LNCAP (cell line): ENCODE measurements at regions not wholly inside any gene's neighbourhood (a gene's known extent, or its start where the extent isn't known, plus 50 kb on each side); places are given as distances from the start of the nearest gene placed in this dataset.

ENCODE experiments used
- CTCF ChIP-seq: fragments of 450-650 bp; IDR thresholded peaks from 2 replicates; pipeline ENCODE4 v1.5.1; 2017; ENCODE audit warnings: mild to moderate bottlenecking

- no peak for TF ChIP-seq CTCF
These were observed 297.8 kb upstream of the DACH1 start for GRCh38 chr13:72164811-72165210.

DNA sequence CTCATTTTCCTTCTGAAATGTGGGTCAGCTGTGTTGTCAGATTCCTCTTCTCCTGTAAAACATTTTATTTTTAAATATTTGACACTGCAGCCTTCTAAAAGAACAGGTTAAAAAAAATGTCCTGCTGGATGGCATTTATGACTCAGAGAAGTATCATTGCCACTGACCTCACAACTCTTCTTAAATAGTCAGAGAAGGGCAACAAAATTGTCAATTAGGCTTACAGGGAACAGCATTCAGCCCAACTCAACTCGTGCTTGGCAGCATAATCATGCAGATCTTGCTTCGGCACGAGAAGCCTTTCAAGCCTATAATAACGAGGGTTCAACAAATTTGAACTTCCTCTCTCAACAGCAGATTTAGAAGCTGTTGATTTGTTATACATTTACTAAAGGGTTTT, 296.7 kb upstream of the DACH1 start:
- TF ChIP-seq CTCF: no peak

GRCh38 chr13:72160977-72161376, 294.0 kb upstream of the DACH1 start:
- no peak for TF ChIP-seq CTCF

DNA sequence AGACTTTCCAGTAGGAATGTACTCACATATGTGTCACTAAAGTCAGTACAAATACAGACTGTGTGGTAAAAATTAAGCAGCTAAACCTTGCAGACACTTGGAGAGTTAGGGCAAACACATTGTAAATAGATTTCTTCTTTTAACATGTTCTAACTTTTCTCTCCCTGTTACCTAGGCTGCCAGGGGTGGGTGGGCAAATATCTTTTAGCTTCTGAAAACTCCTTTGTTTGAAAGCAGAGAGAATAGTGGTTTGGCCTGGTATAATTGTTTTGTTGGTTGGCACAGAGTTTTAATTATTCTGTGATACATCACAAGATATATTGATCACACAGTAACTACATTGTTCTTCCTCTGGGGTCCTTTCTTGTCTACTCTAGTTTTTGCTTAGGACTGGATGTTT, 289.8 kb upstream of the DACH1 start:
- TF ChIP-seq CTCF: no peak

- TF ChIP-seq CTCF: no peak
These were observed 286.3 kb upstream of the DACH1 start for GRCh38 chr13:72153272-72153671.

- TF ChIP-seq CTCF: no peak
These were observed 284.2 kb upstream of the DACH1 start for GRCh38 chr13:72151241-72151640.

DNA sequence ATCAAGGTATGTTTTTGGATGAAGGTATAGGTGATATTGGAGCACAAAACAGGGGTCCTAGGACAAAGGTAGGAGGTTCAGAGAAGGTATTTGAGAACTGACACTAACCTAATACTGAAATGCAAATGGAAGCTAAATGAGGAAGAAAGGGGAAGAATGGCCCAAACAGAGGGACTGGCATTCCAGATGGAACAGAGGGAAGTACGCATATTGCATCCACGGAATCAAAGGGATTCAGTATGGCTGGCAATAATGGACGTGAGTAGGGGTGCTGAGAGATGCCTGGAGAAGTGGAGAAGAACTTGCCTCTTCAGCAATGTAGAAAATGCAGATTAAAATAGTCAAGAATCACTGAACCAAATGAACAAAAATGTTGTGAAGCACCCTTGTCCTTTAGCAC, 283.5 kb upstream of the DACH1 start:
- TF ChIP-seq CTCF: no peak

DNA sequence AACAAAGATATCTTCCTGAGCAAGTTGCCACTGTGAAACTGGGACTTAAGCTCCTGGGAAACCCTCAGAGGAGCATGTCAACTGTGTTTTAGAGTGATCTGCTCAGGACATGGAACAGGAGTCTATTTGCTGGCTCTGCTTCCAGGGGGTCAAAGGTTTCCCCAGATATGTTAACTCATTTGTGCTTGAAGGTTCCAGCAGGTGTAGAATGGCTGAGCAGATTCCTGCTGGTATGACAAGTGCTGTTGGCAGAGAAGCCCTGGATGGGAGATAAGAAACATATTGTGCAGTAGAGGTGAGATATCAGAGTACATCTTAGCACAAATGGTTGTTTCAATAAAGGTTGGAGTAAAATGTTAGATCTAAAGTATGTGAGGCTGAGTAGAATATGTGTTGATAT, 282.7 kb upstream of the DACH1 start:
- TF ChIP-seq CTCF: no peak
